ENCODE measurements at regions not wholly inside any gene's neighbourhood (a gene's known extent, or its start where the extent isn't known, plus 50 kb on each side); places are given as distances from the start of the nearest gene placed in this dataset.

DNA sequence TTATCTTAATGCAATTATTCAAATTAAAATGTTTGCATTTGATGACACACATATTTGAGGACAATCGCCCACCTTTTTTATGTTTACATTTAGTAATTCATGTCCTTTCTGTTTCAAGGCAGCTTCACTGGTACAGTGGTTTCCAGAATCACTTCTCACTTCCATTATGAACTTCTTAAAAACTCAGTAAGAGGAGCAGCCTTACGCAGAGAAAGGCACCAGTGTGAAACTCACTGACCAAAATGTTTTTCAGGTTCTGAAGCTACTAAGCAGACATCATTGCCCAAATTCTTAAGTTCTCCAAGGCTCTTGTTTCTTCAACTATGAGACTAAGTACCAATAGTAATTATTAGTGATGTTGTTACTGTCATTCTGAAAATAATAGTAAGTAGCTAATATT is 353.1 kb upstream of the CXADR start:
- intact Hi-C loops (cut with DNase I): no loop called here
- TF ChIP-seq, protein P1, sequence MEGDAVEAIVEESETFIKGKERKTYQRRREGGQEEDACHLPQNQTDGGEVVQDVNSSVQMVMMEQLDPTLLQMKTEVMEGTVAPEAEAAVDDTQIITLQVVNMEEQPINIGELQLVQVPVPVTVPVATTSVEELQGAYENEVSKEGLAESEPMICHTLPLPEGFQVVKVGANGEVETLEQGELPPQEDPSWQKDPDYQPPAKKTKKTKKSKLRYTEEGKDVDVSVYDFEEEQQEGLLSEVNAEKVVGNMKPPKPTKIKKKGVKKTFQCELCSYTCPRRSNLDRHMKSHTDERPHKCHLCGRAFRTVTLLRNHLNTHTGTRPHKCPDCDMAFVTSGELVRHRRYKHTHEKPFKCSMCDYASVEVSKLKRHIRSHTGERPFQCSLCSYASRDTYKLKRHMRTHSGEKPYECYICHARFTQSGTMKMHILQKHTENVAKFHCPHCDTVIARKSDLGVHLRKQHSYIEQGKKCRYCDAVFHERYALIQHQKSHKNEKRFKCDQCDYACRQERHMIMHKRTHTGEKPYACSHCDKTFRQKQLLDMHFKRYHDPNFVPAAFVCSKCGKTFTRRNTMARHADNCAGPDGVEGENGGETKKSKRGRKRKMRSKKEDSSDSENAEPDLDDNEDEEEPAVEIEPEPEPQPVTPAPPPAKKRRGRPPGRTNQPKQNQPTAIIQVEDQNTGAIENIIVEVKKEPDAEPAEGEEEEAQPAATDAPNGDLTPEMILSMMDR (IDR thresholded peaks at IDR 0.05; ENCODE audit: borderline replicate concordance, extremely low read depth, insufficient read depth): no peak
- Histone ChIP-seq H3K4me3 (ENCODE audit: low read length in 3 of 3) (no peak overlapping the region), H3K9ac (ENCODE audit: low read length in 3 of 3) (no peak overlapping the region), H3K4me1 (ENCODE audit: control insufficient read depth in 2 of 3, insufficient read depth in 2 of 3, low read depth in 1 of 3, low read length in 3 of 3) (no peaks in the 10 kb centered on the region), H3K27ac (ENCODE audit: low read depth in 2 of 2, low read length in 2 of 2) (no peak overlapping the region), H3K36me3 (ENCODE audit: control insufficient read depth in 2 of 3, insufficient read depth in 3 of 3, low read length in 3 of 3) (no peaks in the 10 kb centered on the region), H3K27me3 (ENCODE audit: control insufficient read depth, insufficient read depth, low read length) (no peaks in the 10 kb centered on the region), H3K9me3 (ENCODE audit: control insufficient read depth in 2 of 3, insufficient read depth in 1 of 3, low read length in 3 of 3) (no peaks in the 10 kb centered on the region)
- FAIRE-seq (no peak), DNase-seq (no peak)

DNA sequence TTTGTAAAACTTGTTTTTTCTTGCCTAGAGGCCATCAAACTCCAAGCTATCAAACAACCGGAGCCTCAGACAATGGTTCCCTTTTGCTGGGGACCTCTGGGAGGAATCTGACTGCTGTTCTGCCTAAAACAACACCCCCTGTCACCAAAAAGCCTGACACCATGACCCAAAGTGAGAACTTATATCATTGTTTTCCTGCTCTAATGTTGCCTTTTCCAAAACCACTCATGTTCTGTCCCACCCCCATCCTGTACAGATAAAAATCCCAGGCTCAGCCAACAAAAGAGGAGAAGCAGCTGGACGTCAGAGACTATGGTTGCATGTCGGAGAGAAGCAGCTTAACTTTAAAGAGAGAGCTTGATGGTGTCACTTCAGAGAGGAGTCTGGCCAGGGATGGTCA is 327.2 kb upstream of the CXADR start:
- H3K4me3 ChIP-seq (ENCODE audit: low read length in 3 of 3): no peak overlapping the region
- no peak for FAIRE-seq
- no peak overlapping the region for H3K27ac ChIP-seq (ENCODE audit: low read depth in 2 of 2, low read length in 2 of 2)
- TF ChIP-seq, protein P1 (IDR thresholded peaks at IDR 0.05; ENCODE audit: borderline replicate concordance, extremely low read depth, insufficient read depth): no peak
- H3K9ac ChIP-seq (ENCODE audit: low read length in 3 of 3): no peak overlapping the region
- no peaks in the 10 kb centered on the region for H3K36me3 ChIP-seq (ENCODE audit: control insufficient read depth in 2 of 3, insufficient read depth in 3 of 3, low read length in 3 of 3)
- no peaks in the 10 kb centered on the region for H3K4me1 ChIP-seq (ENCODE audit: control insufficient read depth in 2 of 3, insufficient read depth in 2 of 3, low read depth in 1 of 3, low read length in 3 of 3)
- H3K9me3 ChIP-seq (ENCODE audit: control insufficient read depth in 2 of 3, insufficient read depth in 1 of 3, low read length in 3 of 3): no peaks in the 10 kb centered on the region
- no peaks in the 10 kb centered on the region for H3K27me3 ChIP-seq (ENCODE audit: control insufficient read depth, insufficient read depth, low read length)
- intact Hi-C loops (cut with DNase I): no loop called here
- DNase-seq: peak in 2 of 5 donors; percentile 17 to 58

DNA sequence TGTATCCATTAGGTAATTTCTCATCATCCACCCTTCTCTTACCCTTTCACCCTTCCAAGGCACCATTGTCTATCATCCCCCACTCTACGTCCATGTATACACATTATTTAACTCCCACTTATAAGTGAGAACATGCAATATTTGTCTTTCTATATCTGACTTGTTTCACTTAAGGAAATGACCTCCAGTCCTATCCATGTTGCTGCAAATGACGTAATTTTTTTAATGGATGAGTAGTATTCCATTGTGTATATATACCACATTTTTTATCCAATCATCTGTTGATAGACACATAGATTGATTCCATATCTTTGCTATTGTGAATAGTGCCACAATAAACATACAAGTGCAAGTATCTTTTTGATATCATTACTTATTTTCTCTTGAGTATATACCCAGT is 322.9 kb upstream of the CXADR start:
- Histone ChIP-seq H3K9ac (ENCODE audit: low read length in 3 of 3) (no peak overlapping the region), H3K27me3 (ENCODE audit: control insufficient read depth, insufficient read depth, low read length) (no peaks in the 10 kb centered on the region), H3K27ac (ENCODE audit: low read depth in 2 of 2, low read length in 2 of 2) (no peak overlapping the region), H3K4me1 (ENCODE audit: control insufficient read depth in 2 of 3, insufficient read depth in 2 of 3, low read depth in 1 of 3, low read length in 3 of 3) (no peaks in the 10 kb centered on the region), H3K36me3 (ENCODE audit: control insufficient read depth in 2 of 3, insufficient read depth in 3 of 3, low read length in 3 of 3) (no peaks in the 10 kb centered on the region), H3K4me3 (ENCODE audit: low read length in 3 of 3) (no peak overlapping the region), H3K9me3 (ENCODE audit: control insufficient read depth in 2 of 3, insufficient read depth in 1 of 3, low read length in 3 of 3) (peaks cover 0 to 7% (median 0%) of the 10 kb centered on the region in 3 donors)
- FAIRE-seq (no peak), DNase-seq (no peak)
- intact Hi-C loops (cut with DNase I): no loop called here
- TF ChIP-seq, protein P1 (IDR thresholded peaks at IDR 0.05; ENCODE audit: borderline replicate concordance, extremely low read depth, insufficient read depth): no peak

DNA sequence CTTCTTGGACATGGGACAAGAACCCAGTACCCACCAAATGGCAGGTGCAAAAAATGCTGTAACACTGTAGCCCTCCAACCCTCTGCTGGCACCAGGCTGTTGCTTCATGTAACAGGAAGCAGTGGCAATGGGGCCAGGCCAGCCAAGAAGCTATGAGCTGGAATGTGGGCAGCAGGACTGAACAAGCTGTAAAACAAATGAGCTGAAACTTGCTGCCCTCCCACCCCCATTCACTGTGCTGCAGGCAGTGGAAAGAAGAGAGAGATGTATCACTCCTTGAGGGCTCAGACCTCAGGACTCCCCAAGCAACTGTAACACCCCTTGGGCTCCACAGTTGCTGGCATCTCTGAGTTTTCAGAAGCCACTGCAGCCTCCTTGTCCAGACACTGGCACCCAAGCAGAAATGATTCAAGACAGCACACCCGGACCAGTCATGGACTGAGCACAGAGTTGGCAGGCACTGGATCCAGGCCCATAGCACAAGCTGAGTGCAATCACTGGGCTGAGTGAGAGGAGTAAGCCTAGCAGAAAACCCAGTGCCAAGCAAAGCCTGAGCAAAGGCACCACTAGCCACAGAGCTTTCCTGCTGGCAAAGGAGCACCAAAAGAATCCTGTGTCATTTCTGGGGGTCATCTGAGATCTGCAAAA is 321.4 kb upstream of the CXADR start:
- Histone ChIP-seq H3K36me3 (ENCODE audit: control insufficient read depth in 2 of 3, insufficient read depth in 3 of 3, low read length in 3 of 3) (no peaks in the 10 kb centered on the region), H3K27me3 (ENCODE audit: control insufficient read depth, insufficient read depth, low read length) (no peaks in the 10 kb centered on the region), H3K4me3 (ENCODE audit: low read length in 3 of 3) (no peak overlapping the region), H3K9me3 (ENCODE audit: control insufficient read depth in 2 of 3, insufficient read depth in 1 of 3, low read length in 3 of 3) (peaks cover 0 to 7% (median 0%) of the 10 kb centered on the region in 3 donors), H3K27ac (ENCODE audit: low read depth in 2 of 2, low read length in 2 of 2) (no peak overlapping the region), H3K9ac (ENCODE audit: low read length in 3 of 3) (no peak overlapping the region), H3K4me1 (ENCODE audit: control insufficient read depth in 2 of 3, insufficient read depth in 2 of 3, low read depth in 1 of 3, low read length in 3 of 3) (no peaks in the 10 kb centered on the region)
- TF ChIP-seq, protein P1 (IDR thresholded peaks at IDR 0.05; ENCODE audit: borderline replicate concordance, extremely low read depth, insufficient read depth): no peak
- intact Hi-C loops (cut with DNase I): no loop called here
- no peak for FAIRE-seq
- DNase-seq: no peak
